SU-DHL-6 (cell line): ENCODE measurements at regions not wholly inside any gene's neighbourhood (a gene's known extent, or its start where the extent isn't known, plus 50 kb on each side); places are given as distances from the start of the nearest gene placed in this dataset.

Experiments
- H2AFZ ChIP-seq: fragments of 200-600 bp; sonication (generic); 2 replicates; pipeline ENCODE4 v1.6.1; 2014; ENCODE audit warnings: low read depth, mild to moderate bottlenecking, moderate library complexity, mixed read lengths, antibody characterized with exemption, low read length; ENCODE audit not compliant: severe bottlenecking
- H3F3A ChIP-seq: fragments of 200-600 bp; shearing (Covaris generic); 2 replicates; pipeline ENCODE4 v1.6.0; 2016; ENCODE audit warnings: antibody characterized with exemption, mild to moderate bottlenecking; ENCODE audit not compliant: insufficient read depth
- H3K27ac ChIP-seq: fragments of 200-600 bp; sonication (generic); 2 replicates; pipeline ENCODE4 v1.5.1; 2016; ENCODE audit warnings: low read depth, mild to moderate bottlenecking, low read length, moderate library complexity, mixed read lengths
- H3K27me3 ChIP-seq: fragments of 200-600 bp; sonication (generic), shearing (Covaris generic); 2 replicates; pipeline ENCODE4 v1.6.0; 2014; ENCODE audit warnings: mild to moderate bottlenecking, low read length
- H3K36me3 ChIP-seq: fragments of 200-600 bp; sonication (generic); 2 replicates; pipeline ENCODE4 v1.6.1; 2014; ENCODE audit warnings: mild to moderate bottlenecking, low read length, mixed read lengths
- H3K4me2 ChIP-seq: fragments of 300-600, 200-600 bp; shearing (Covaris generic), sonication (generic); 2 replicates; pipeline ENCODE4 v1.6.0; 2014; ENCODE audit warnings: low read length, low read depth, mild to moderate bottlenecking; ENCODE audit not compliant: poor library complexity, severe bottlenecking
- H3K4me3 ChIP-seq: fragments of 200-600 bp; sonication (generic); 2 replicates; pipeline ENCODE4 v1.5.1; 2014; ENCODE audit warnings: antibody characterized with exemption, low read length, mild to moderate bottlenecking, mixed read lengths; ENCODE audit not compliant: insufficient read depth, poor library complexity, severe bottlenecking
- H3K79me2 ChIP-seq: fragments of 200-600 bp; sonication (generic); 2 replicates; pipeline ENCODE4 v1.6.1; 2014; ENCODE audit warnings: mild to moderate bottlenecking, low read length, moderate library complexity; ENCODE audit not compliant: insufficient read depth
- H3K9ac ChIP-seq: fragments of 200-600 bp; sonication (generic); 2 replicates; pipeline ENCODE4 v1.7.0; 2014; ENCODE audit warnings: mild to moderate bottlenecking, low read length
- H3K9me2 ChIP-seq: fragments of 200-600 bp; sonication (generic); replicated peaks from 2 replicates; pipeline ENCODE4 v1.6.1; 2014; ENCODE audit warnings: low read length; ENCODE audit not compliant: insufficient read depth
- H3K9me3 ChIP-seq: fragments of 200-600 bp; sonication (generic); 2 replicates; pipeline ENCODE4 v1.6.1; 2014; ENCODE audit warnings: low read length, mixed read lengths; ENCODE audit not compliant: insufficient read depth
- H4K20me1 ChIP-seq: fragments of 200-600 bp; sonication (generic); 2 replicates; pipeline ENCODE4 v1.6.1; 2014; ENCODE audit warnings: low read depth, mild to moderate bottlenecking, antibody characterized with exemption, low read length, moderate library complexity, mixed read lengths
- EZH2phosphoT487 ChIP-seq: fragments of 200-600 bp; sonication (generic), shearing (Covaris generic); conservative IDR thresholded peaks from 2 replicates; pipeline ENCODE4 v1.6.1; 2018; ENCODE audit warnings: mild to moderate bottlenecking, antibody characterized with exemption, low read length, moderate library complexity, mixed read lengths
- TF ChIP-seq, protein P1 (sequence below): fragments of 200-600 bp; sonication (generic); IDR thresholded peaks from one replicate; pipeline ENCODE4 v1.5.1; 2017; ENCODE audit warnings: antibody characterized with exemption, mild to moderate bottlenecking, low read length, moderate library complexity; ENCODE audit not compliant: insufficient read depth, poor library complexity, severe bottlenecking

DNA sequence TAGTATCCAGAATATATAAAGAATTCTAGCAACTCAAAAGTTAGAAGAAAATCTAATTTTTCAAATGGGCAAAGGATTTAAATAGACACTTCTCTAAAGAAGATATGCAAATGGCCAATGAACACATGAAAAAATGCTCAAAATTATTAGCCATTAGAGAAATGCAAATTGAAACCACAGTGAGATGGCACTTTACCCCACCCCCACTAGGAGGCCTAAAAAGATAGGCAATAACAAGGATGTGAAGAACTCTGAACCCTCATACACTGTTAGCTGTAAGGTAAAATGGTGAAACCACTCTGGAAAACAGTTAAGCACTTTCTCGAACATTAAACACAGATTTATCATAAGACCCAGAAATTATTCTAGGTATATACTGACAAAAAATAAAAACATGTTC is 71.4 kb upstream of the IRX6 start:
- Histone ChIP-seq H3K9me3 (no peaks in the 10 kb centered on the region), H4K20me1 (no peaks in the 10 kb centered on the region), H3K9me2 (no peaks in the 10 kb centered on the region), H3K27me3 (no peaks in the 10 kb centered on the region), H3K4me3 (no peak overlapping the region), H3K79me2 (no peaks in the 10 kb centered on the region), H2AFZ (no peak overlapping the region), H3K4me2 (no peak overlapping the region), H3K36me3 (no peaks in the 10 kb centered on the region), H3K27ac (no peak overlapping the region), H3K9ac (no peak overlapping the region), H3F3A (no peaks in the 10 kb centered on the region)
- no peak for TF ChIP-seq EZH2phosphoT487
- TF ChIP-seq, protein P1, sequence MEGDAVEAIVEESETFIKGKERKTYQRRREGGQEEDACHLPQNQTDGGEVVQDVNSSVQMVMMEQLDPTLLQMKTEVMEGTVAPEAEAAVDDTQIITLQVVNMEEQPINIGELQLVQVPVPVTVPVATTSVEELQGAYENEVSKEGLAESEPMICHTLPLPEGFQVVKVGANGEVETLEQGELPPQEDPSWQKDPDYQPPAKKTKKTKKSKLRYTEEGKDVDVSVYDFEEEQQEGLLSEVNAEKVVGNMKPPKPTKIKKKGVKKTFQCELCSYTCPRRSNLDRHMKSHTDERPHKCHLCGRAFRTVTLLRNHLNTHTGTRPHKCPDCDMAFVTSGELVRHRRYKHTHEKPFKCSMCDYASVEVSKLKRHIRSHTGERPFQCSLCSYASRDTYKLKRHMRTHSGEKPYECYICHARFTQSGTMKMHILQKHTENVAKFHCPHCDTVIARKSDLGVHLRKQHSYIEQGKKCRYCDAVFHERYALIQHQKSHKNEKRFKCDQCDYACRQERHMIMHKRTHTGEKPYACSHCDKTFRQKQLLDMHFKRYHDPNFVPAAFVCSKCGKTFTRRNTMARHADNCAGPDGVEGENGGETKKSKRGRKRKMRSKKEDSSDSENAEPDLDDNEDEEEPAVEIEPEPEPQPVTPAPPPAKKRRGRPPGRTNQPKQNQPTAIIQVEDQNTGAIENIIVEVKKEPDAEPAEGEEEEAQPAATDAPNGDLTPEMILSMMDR: no peak

DNA sequence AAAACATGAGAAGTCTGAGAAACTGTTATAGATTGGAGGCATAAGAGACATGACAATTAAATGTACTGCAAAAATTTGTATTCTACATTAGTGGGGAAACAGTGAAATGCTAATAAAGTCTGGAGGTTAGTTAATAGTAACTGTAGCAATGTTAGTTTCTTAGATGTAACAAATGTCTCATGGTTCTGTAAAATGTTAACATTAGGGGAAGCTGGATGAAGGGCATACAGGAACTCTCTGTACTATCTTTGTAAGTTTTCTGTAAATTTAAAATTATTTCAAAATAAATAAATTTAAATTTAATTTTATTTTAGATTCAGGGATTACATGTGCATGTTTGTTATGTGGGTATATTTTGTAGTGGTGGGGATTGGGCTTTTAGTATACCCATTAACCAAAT is 70.0 kb upstream of the IRX6 start:
- Histone ChIP-seq H3F3A (no peaks in the 10 kb centered on the region), H4K20me1 (no peaks in the 10 kb centered on the region), H3K9me2 (no peaks in the 10 kb centered on the region), H3K9ac (no peak overlapping the region), H3K4me2 (no peak overlapping the region), H3K36me3 (no peaks in the 10 kb centered on the region), H3K4me3 (no peak overlapping the region), H3K79me2 (no peaks in the 10 kb centered on the region), H2AFZ (no peak overlapping the region), H3K9me3 (no peaks in the 10 kb centered on the region), H3K27ac (no peak overlapping the region), H3K27me3 (no peaks in the 10 kb centered on the region)
- TF ChIP-seq EZH2phosphoT487: no peak
- TF ChIP-seq, protein P1: no peak

DNA sequence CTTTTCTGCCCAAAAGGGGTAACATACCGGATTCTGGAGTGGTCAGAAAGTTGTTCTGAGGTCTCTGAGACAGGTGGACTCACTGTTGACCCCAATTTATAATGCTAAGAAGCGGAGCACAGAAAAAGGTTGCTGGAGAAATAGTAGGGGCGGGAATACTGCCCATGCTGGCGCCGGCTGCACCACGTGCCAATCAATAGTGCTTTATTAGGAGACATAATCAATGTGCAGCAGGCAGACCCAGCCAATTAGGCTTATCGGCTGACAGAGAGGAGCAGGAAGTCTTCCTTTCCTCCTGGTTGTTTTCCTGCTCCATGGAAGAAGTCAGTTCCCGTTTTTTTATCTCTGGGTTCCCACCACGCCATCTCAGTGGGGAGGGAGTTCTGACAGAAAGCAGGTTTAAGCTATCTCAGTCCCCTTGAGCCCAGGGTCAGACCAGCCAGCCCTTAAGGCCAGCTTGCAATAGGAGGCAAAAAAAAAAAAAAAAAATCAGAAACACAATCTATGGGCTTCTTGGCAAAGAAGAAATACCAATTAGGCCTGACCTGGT is 68.2 kb upstream of the IRX6 start:
- H3K4me3 ChIP-seq: no peak overlapping the region
- no peaks in the 10 kb centered on the region for H3K9me2 ChIP-seq
- H3K4me2 ChIP-seq: no peak overlapping the region
- no peaks in the 10 kb centered on the region for H3K9me3 ChIP-seq
- H4K20me1 ChIP-seq: no peaks in the 10 kb centered on the region
- H3F3A ChIP-seq: no peaks in the 10 kb centered on the region
- TF ChIP-seq, protein P1: no peak
- TF ChIP-seq EZH2phosphoT487: no peak
- no peaks in the 10 kb centered on the region for H3K79me2 ChIP-seq
- H2AFZ ChIP-seq: no peak overlapping the region
- H3K27ac ChIP-seq: no peak overlapping the region
- H3K27me3 ChIP-seq: no peaks in the 10 kb centered on the region
- no peak overlapping the region for H3K9ac ChIP-seq
- no peaks in the 10 kb centered on the region for H3K36me3 ChIP-seq
